ENCODE measurements at regions not wholly inside any gene's neighbourhood (a gene's known extent, or its start where the extent isn't known, plus 50 kb on each side); places are given as distances from the start of the nearest gene placed in this dataset.

GRCh38 chr1:177746155-177746554 is 223.7 kb downstream of the SEC16B start:
- no peaks in the 10 kb centered on the region for H3K36me3 ChIP-seq (replicated peaks in 1 of 2; ENCODE audit: insufficient read depth in 1 of 2, low read depth in 2 of 2)
- no peak overlapping the region for H3K4me3 ChIP-seq
- ATAC-seq (no peak), DNase-seq (no peak)
- no peaks in the 10 kb centered on the region for H3K27me3 ChIP-seq
- H3K4me1 ChIP-seq = no peaks in the 10 kb centered on the region
- TF ChIP-seq, protein P1, sequence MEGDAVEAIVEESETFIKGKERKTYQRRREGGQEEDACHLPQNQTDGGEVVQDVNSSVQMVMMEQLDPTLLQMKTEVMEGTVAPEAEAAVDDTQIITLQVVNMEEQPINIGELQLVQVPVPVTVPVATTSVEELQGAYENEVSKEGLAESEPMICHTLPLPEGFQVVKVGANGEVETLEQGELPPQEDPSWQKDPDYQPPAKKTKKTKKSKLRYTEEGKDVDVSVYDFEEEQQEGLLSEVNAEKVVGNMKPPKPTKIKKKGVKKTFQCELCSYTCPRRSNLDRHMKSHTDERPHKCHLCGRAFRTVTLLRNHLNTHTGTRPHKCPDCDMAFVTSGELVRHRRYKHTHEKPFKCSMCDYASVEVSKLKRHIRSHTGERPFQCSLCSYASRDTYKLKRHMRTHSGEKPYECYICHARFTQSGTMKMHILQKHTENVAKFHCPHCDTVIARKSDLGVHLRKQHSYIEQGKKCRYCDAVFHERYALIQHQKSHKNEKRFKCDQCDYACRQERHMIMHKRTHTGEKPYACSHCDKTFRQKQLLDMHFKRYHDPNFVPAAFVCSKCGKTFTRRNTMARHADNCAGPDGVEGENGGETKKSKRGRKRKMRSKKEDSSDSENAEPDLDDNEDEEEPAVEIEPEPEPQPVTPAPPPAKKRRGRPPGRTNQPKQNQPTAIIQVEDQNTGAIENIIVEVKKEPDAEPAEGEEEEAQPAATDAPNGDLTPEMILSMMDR (IDR thresholded peaks at IDR 0.05) = no peak
- TF ChIP-seq POLR2A (IDR thresholded peaks at IDR 0.05) = no peak
- no peak overlapping the region for H3K27ac ChIP-seq
- H3K9me3 ChIP-seq = no peaks in the 10 kb centered on the region
- intact Hi-C loops (cut with DNase I) = no loop called here
- WGBS, 2 donors = 52 to 63% methylated on average over 3 of the region's 3 CpGs

GRCh38 chr1:177744906-177745305 is 225.0 kb downstream of the SEC16B start:
- ATAC-seq = no peak
- 80 to 84% methylated on average over 1 of the region's 1 CpG for WGBS, 2 donors

DNA sequence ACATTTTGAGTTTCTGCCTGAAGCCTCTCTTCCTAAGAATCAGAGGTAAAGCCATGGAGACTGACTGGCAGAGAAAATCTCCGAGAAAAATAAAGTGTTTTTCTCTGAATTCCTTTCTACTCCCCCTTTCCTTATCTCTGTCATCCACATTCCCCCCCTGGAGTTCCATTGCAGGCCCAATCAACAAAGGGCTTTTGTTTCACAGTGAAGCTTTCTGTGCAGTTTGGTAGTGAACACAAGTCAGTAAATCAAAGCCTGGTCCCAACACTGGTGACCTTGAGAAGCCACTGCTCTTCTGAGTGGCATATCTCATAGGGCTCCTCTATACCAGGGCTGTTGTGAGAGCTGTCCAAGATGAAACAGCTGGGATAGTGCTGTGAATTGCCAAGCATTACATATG is 228.4 kb downstream of the SEC16B start:
- no peaks in the 10 kb centered on the region for H3K4me1 ChIP-seq
- no peak for TF ChIP-seq POLR2A (IDR thresholded peaks at IDR 0.05)
- TF ChIP-seq, protein P1 (IDR thresholded peaks at IDR 0.05) = no peak
- no peak overlapping the region for H3K27ac ChIP-seq
- no peaks in the 10 kb centered on the region for H3K27me3 ChIP-seq
- intact Hi-C loops (cut with DNase I) = no loop called here
- no peaks in the 10 kb centered on the region for H3K9me3 ChIP-seq
- 4 to 5% methylated on average over 1 of the region's 1 CpG for WGBS, 2 donors
- no peak for DNase-seq
- ATAC-seq = no peak
- H3K36me3 ChIP-seq (replicated peaks in 1 of 2; ENCODE audit: insufficient read depth in 1 of 2, low read depth in 2 of 2) = no peaks in the 10 kb centered on the region
- H3K4me3 ChIP-seq = no peak overlapping the region

More at GRCh38 chr1:177744906-177745305, 225.0 kb downstream of the SEC16B start:
- no peak overlapping the region for H3K4me3 ChIP-seq
- TF ChIP-seq, protein P1 (IDR thresholded peaks at IDR 0.05) = no peak
- no peak for TF ChIP-seq POLR2A (IDR thresholded peaks at IDR 0.05)
- no peak overlapping the region for H3K27ac ChIP-seq
- no peaks in the 10 kb centered on the region for H3K4me1 ChIP-seq
- no peaks in the 10 kb centered on the region for H3K27me3 ChIP-seq
- H3K36me3 ChIP-seq (replicated peaks in 1 of 2; ENCODE audit: insufficient read depth in 1 of 2, low read depth in 2 of 2) = no peaks in the 10 kb centered on the region
- intact Hi-C loops (cut with DNase I) = no loop called here
- no peak for DNase-seq
- no peaks in the 10 kb centered on the region for H3K9me3 ChIP-seq

DNA sequence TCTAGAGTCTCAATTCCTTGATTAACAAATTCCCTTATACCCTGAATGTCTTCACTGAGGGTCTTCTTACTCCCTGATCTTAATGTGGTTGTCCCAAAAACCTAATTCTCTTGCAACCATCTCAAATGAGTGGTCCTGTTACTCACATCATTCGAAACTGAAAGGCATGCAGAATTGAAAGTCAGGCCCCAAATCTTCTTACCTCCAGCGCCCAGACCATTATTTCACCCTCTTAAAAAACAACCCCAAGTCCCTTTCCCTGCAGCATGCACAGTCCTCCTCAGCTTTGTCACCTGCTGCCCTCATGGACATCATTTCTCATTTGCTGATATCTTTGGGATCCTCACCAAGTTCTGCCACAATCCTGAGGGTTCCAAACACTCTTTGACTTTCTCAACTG is 230.1 kb downstream of the SEC16B start:
- H3K27ac ChIP-seq = no peak overlapping the region
- H3K4me3 ChIP-seq = no peak overlapping the region
- no peaks in the 10 kb centered on the region for H3K36me3 ChIP-seq (replicated peaks in 1 of 2; ENCODE audit: insufficient read depth in 1 of 2, low read depth in 2 of 2)
- TF ChIP-seq, protein P1 (IDR thresholded peaks at IDR 0.05) = no peak
- TF ChIP-seq POLR2A (IDR thresholded peaks at IDR 0.05) = no peak
- ATAC-seq = no peak
- no peaks in the 10 kb centered on the region for H3K4me1 ChIP-seq
- intact Hi-C loops (cut with DNase I) = no loop called here
- WGBS, 2 donors = 61 to 68% methylated on average over 2 of the region's 2 CpGs
- H3K27me3 ChIP-seq = no peaks in the 10 kb centered on the region
- DNase-seq = no peak
- no peaks in the 10 kb centered on the region for H3K9me3 ChIP-seq

DNA sequence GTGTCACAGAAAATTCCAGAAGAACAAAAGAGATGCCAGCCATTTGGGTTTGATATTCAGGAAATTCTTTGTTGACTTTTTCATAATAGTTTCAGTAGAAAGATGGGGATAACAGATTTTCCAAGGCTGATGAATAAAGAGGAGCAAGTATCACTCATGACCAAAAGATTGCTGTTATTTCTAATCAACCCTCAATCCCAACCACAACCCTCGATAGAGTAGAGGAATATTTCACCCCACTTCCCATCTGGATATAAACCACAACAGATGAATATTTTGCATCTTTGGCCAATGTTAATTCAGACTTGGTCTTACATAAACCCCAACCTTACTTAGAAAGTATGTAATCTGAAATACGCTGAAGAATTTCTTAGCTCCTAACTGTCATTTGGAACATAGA is 232.4 kb downstream of the SEC16B start:
- H3K27ac ChIP-seq = no peak overlapping the region

More for the DNA sequence above, 232.4 kb downstream of the SEC16B start:
- no peaks in the 10 kb centered on the region for H3K9me3 ChIP-seq
- intact Hi-C loops (cut with DNase I) = no loop called here
- H3K27me3 ChIP-seq = no peaks in the 10 kb centered on the region
- ATAC-seq (no peak), DNase-seq (no peak)
- H3K4me3 ChIP-seq = no peak overlapping the region
- no peak for TF ChIP-seq POLR2A (IDR thresholded peaks at IDR 0.05)
- TF ChIP-seq, protein P1 (IDR thresholded peaks at IDR 0.05) = no peak
- H3K4me1 ChIP-seq = no peaks in the 10 kb centered on the region
- H3K36me3 ChIP-seq (replicated peaks in 1 of 2; ENCODE audit: insufficient read depth in 1 of 2, low read depth in 2 of 2) = no peaks in the 10 kb centered on the region
- 66 to 81% methylated on average over 2 of the region's 2 CpGs for WGBS, 2 donors
